NCI-H2107 (cell line): ENCODE measurements at regions not wholly inside any gene's neighbourhood (a gene's known extent, or its start where the extent isn't known, plus 50 kb on each side); places are given as distances from the start of the nearest gene placed in this dataset.

ENCODE experiments used
- DNase-seq: peaks from one replicate; lab custom pipeline; 2025; lab: John Stamatoyannopoulos, UW

GRCh38 chr18:73232933-73233332 is 365.1 kb upstream of the NETO1 start:
- no peak for DNase-seq

- DNase-seq, result no peak
Measured at GRCh38 chr18:73220663-73221062, 352.9 kb upstream of the NETO1 start.

GRCh38 chr18:73218293-73218692 is 350.5 kb upstream of the NETO1 start:
- DNase-seq, result no peak

- no peak for DNase-seq
Measured at GRCh38 chr18:73214970-73215369, 347.2 kb upstream of the NETO1 start.

- no peak for DNase-seq
Measured at GRCh38 chr18:73212442-73212841, 344.7 kb upstream of the NETO1 start.

GRCh38 chr18:73201940-73202339 is 334.2 kb upstream of the NETO1 start:
- DNase-seq, result no peak

GRCh38 chr18:73199151-73199550 is 331.4 kb upstream of the NETO1 start:
- DNase-seq, result no peak

- no peak for DNase-seq
Measured at GRCh38 chr18:73189718-73190117, 321.9 kb upstream of the NETO1 start.

- no peak for DNase-seq
Measured at GRCh38 chr18:73168236-73168635, 300.4 kb upstream of the NETO1 start.

- no peak for DNase-seq
Measured at GRCh38 chr18:73164430-73164829, 296.6 kb upstream of the NETO1 start.

GRCh38 chr18:73163236-73163635 is 295.4 kb upstream of the NETO1 start:
- DNase-seq, result no peak

GRCh38 chr18:73156117-73156516 is 288.3 kb upstream of the NETO1 start:
- no peak for DNase-seq

GRCh38 chr18:73153271-73153670 is 285.5 kb upstream of the NETO1 start:
- DNase-seq, result no peak

- DNase-seq, result no peak
Measured at GRCh38 chr18:73151086-73151485, 283.3 kb upstream of the NETO1 start.

GRCh38 chr18:73150199-73150598 is 282.4 kb upstream of the NETO1 start:
- DNase-seq, result no peak

GRCh38 chr18:73147590-73147989 is 279.8 kb upstream of the NETO1 start:
- no peak for DNase-seq

- no peak for DNase-seq
Measured at GRCh38 chr18:73144030-73144429, 276.2 kb upstream of the NETO1 start.

GRCh38 chr18:73136134-73136533 is 268.3 kb upstream of the NETO1 start:
- DNase-seq, result no peak

- DNase-seq, result no peak
Measured at GRCh38 chr18:73124175-73124574, 256.4 kb upstream of the NETO1 start.

- DNase-seq, result no peak
Measured at GRCh38 chr18:73121207-73121606, 253.4 kb upstream of the NETO1 start.

GRCh38 chr18:73120626-73121025 is 252.8 kb upstream of the NETO1 start:
- no peak for DNase-seq

- no peak for DNase-seq
Measured at GRCh38 chr18:73119574-73119973, 251.8 kb upstream of the NETO1 start.

- DNase-seq, result no peak
Measured at GRCh38 chr18:73118121-73118816, 250.5 kb upstream of the NETO1 start.

- no peak for DNase-seq
Measured at GRCh38 chr18:73110307-73110706, 242.5 kb upstream of the NETO1 start.
